HEK293 (cell line): ENCODE measurements at regions not wholly inside any gene's neighbourhood (a gene's known extent, or its start where the extent isn't known, plus 50 kb on each side); places are given as distances from the start of the nearest gene placed in this dataset.

Experiments
- CTCF ChIA-PET: fragments of 350-600 bp; formaldehyde crosslinking; extraction: SDS; loops from one replicate; lab custom pipeline; 2021; ENCODE audit warnings: antibody characterized with exemption; lab: Yijun Ruan, JAX
- POLR2A ChIA-PET: fragments of 300-600 bp; formaldehyde crosslinking; extraction: SDS; loops from one replicate; lab custom pipeline; 2020; ENCODE audit warnings: antibody characterized with exemption, inconsistent platforms; lab: Yijun Ruan, JAX
- H3K27ac ChIP-seq: fragments of 200-500 bp; sonication (Bioruptor generic); 2 replicates; pipeline ENCODE4 v1.5.1; 2014; ENCODE audit warnings: low read depth, low read length, control low read depth, inconsistent platforms; ENCODE audit errors: extremely low read depth
- H3K36me3 ChIP-seq, 2 experiments: fragments of 200-500 bp in 1 of 2; sonication (Bioruptor generic) in 1 of 2; 1 replicate in 1 of 2; 2 replicates in 1 of 2; pipeline ENCODE4 v1.5.1; 2014 to 2017; ENCODE audit warnings: inconsistent platforms in 2 of 2, low read length in 2 of 2; ENCODE audit not compliant: control insufficient read depth in 2 of 2, insufficient read depth in 1 of 2
- H3K4me1 ChIP-seq: fragments of 200-500 bp; sonication (Bioruptor generic); 2 replicates; pipeline ENCODE4 v1.5.1; 2014; ENCODE audit warnings: mild to moderate bottlenecking, low read length, inconsistent platforms; ENCODE audit not compliant: control insufficient read depth, insufficient read depth
- H3K4me3 ChIP-seq: 2 replicates; pipeline ENCODE4 v1.5.1; 2011; ENCODE audit warnings: low read depth, mild to moderate bottlenecking, control low read depth, low read length, moderate library complexity
- H3K9me3 ChIP-seq: fragments of 200-500 bp; sonication (Bioruptor generic); 2 replicates; pipeline ENCODE4 v1.5.1; 2014; ENCODE audit warnings: low read depth, low read length, inconsistent platforms; ENCODE audit not compliant: control insufficient read depth, insufficient read depth
- FEZF1 ChIP-seq: fragments of 450-650 bp; formaldehyde crosslinking; IDR thresholded peaks from 2 replicates; pipeline ENCODE4 v1.5.1; 2016; ENCODE audit warnings: missing biosample characterization, missing genetic modification characterization
- GLIS2 ChIP-seq: fragments of 450-650 bp; formaldehyde crosslinking; IDR thresholded peaks from 2 replicates; pipeline ENCODE4 v1.5.1; 2016; ENCODE audit warnings: missing biosample characterization, missing genetic modification characterization
- PRDM1 ChIP-seq: fragments of 450-650 bp; formaldehyde crosslinking; IDR thresholded peaks from 2 replicates; pipeline ENCODE4; 2016; ENCODE audit warnings: missing biosample characterization, missing genetic modification characterization
- RBAK ChIP-seq: fragments of 450-650 bp; formaldehyde crosslinking; IDR thresholded peaks from 2 replicates; pipeline ENCODE4 v1.5.1; 2016; ENCODE audit warnings: missing biosample characterization, missing genetic modification characterization
- SALL2 ChIP-seq: fragments of 450-650 bp; formaldehyde crosslinking; IDR thresholded peaks from 2 replicates; pipeline ENCODE4 v1.5.0; 2017; ENCODE audit warnings: missing biosample characterization, mild to moderate bottlenecking, missing genetic modification characterization, borderline replicate concordance
- SCRT1 ChIP-seq: fragments of 450-650 bp; formaldehyde crosslinking; IDR thresholded peaks from 2 replicates; pipeline ENCODE4 v1.5.1; 2016; ENCODE audit warnings: missing biosample characterization, missing genetic modification characterization, borderline replicate concordance
- TCF7L2 ChIP-seq: IDR thresholded peaks from 2 replicates; pipeline ENCODE4 v1.6.1; 2011; ENCODE audit warnings: low read depth, mild to moderate bottlenecking, inconsistent platforms, low read length, moderate library complexity, borderline replicate concordance
- WT1 ChIP-seq: fragments of 450-650 bp; formaldehyde crosslinking; IDR thresholded peaks from 2 replicates; pipeline ENCODE4 v1.5.1; 2016; ENCODE audit warnings: missing biosample characterization, missing genetic modification characterization
- ZNF10 ChIP-seq: fragments of 450-650 bp; formaldehyde crosslinking; IDR thresholded peaks from 2 replicates; pipeline ENCODE4 v1.5.1; 2017; ENCODE audit warnings: missing biosample characterization, missing genetic modification characterization
- ZNF2 ChIP-seq: fragments of 450-650 bp; formaldehyde crosslinking; IDR thresholded peaks from 2 replicates; pipeline ENCODE4 v1.5.1; 2016; ENCODE audit warnings: missing biosample characterization, missing genetic modification characterization
- ZNF214 ChIP-seq: fragments of 450-650 bp; formaldehyde crosslinking; IDR thresholded peaks from 2 replicates; pipeline ENCODE4 v1.5.1; 2017; ENCODE audit warnings: missing biosample characterization, mild to moderate bottlenecking, missing genetic modification characterization, borderline replicate concordance
- ZNF266 ChIP-seq: fragments of 450-650 bp; formaldehyde crosslinking; IDR thresholded peaks from 2 replicates; pipeline ENCODE4 v1.5.1; 2016; ENCODE audit warnings: missing biosample characterization, missing genetic modification characterization, low read depth
- ZNF513 ChIP-seq: fragments of 450-650 bp; IDR thresholded peaks from 2 replicates; pipeline ENCODE4 v1.5.1; 2018; ENCODE audit warnings: missing biosample characterization, missing genetic modification characterization
- ZNF530 ChIP-seq: fragments of 450-650 bp; formaldehyde crosslinking; IDR thresholded peaks from 2 replicates; pipeline ENCODE4 v1.5.1; 2016; ENCODE audit warnings: low read depth, missing biosample characterization, missing genetic modification characterization
- ZNF571 ChIP-seq: fragments of 450-650 bp; formaldehyde crosslinking; IDR thresholded peaks from 2 replicates; pipeline ENCODE4 v1.5.0; 2017; ENCODE audit warnings: missing biosample characterization, missing genetic modification characterization
- ZNF621 ChIP-seq: fragments of 450-650 bp; formaldehyde crosslinking; IDR thresholded peaks from 2 replicates; pipeline ENCODE4 v1.5.1; 2017; ENCODE audit warnings: missing biosample characterization, missing genetic modification characterization
- ZNF658 ChIP-seq: fragments of 450-650 bp; formaldehyde crosslinking; IDR thresholded peaks from 2 replicates; pipeline ENCODE4; 2016; ENCODE audit warnings: missing biosample characterization, missing genetic modification characterization
- ZNF785 ChIP-seq: fragments of 450-650 bp; formaldehyde crosslinking; IDR thresholded peaks from 2 replicates; pipeline ENCODE4 v1.5.1; 2016; ENCODE audit warnings: missing biosample characterization, missing genetic modification characterization
- ZNF792 ChIP-seq: fragments of 450-650 bp; formaldehyde crosslinking; IDR thresholded peaks from 2 replicates; pipeline ENCODE4 v1.5.1; 2016; ENCODE audit warnings: missing biosample characterization, missing genetic modification characterization
- TF ChIP-seq, protein P1 (sequence below): fragments of 450-650 bp; formaldehyde crosslinking; IDR thresholded peaks from 2 replicates; pipeline ENCODE4 v1.5.1; 2017; ENCODE audit warnings: missing biosample characterization, missing genetic modification characterization
- TF ChIP-seq, protein P2 (sequence below): fragments of 450-650 bp; formaldehyde crosslinking; IDR thresholded peaks from 2 replicates; pipeline ENCODE4 v1.5.1; 2016; ENCODE audit warnings: missing biosample characterization, missing genetic modification characterization
- TF ChIP-seq, protein P3 (sequence below): fragments of 450-650 bp; formaldehyde crosslinking; conservative IDR thresholded peaks from 2 replicates; pipeline ENCODE4 v1.5.1; 2016; ENCODE audit warnings: low read depth, missing biosample characterization, missing genetic modification characterization
- TF ChIP-seq, protein P4 (sequence below): fragments of 450-650 bp; formaldehyde crosslinking; IDR thresholded peaks from 2 replicates; pipeline ENCODE4 v1.5.0; 2017; ENCODE audit warnings: missing biosample characterization, missing genetic modification characterization, borderline replicate concordance

DNA sequence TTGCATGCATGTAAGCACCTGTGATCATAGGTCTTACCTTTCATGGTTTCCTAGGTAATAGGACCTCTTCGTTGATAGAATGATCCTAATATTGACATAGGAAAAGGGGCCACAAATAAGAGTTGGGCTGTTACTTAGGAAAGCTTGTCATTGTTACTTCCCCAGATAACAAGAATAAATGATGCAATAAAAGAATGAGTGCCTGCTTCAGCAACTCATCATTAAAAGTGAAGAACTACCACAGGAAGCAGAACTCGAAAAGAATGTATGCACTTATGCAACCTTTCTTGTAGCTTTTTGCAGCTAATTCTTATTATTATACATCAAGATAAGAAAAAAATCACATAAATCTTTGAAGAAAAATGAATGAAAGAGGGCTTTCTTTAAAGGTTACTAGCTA, 548.6 kb downstream of the LTN1 start:
- POLR2A ChIA-PET, result no interaction called here
- CTCF ChIA-PET, result interaction anchor here (0.7 kb wide), 1 partner anchor 436 kb away, joined by 3 read pairs; no protein-coding TSS in a partner anchor
- no peak overlapping the region for H3K27ac ChIP-seq
- H3K36me3 ChIP-seq, result no peaks in the 10 kb centered on the region
- no peaks in the 10 kb centered on the region for H3K4me1 ChIP-seq
- TF ChIP-seq, protein P1, sequence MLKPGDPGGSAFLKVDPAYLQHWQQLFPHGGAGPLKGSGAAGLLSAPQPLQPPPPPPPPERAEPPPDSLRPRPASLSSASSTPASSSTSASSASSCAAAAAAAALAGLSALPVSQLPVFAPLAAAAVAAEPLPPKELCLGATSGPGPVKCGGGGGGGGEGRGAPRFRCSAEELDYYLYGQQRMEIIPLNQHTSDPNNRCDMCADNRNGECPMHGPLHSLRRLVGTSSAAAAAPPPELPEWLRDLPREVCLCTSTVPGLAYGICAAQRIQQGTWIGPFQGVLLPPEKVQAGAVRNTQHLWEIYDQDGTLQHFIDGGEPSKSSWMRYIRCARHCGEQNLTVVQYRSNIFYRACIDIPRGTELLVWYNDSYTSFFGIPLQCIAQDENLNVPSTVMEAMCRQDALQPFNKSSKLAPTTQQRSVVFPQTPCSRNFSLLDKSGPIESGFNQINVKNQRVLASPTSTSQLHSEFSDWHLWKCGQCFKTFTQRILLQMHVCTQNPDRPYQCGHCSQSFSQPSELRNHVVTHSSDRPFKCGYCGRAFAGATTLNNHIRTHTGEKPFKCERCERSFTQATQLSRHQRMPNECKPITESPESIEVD, result no peak
- TF ChIP-seq, protein P2, sequence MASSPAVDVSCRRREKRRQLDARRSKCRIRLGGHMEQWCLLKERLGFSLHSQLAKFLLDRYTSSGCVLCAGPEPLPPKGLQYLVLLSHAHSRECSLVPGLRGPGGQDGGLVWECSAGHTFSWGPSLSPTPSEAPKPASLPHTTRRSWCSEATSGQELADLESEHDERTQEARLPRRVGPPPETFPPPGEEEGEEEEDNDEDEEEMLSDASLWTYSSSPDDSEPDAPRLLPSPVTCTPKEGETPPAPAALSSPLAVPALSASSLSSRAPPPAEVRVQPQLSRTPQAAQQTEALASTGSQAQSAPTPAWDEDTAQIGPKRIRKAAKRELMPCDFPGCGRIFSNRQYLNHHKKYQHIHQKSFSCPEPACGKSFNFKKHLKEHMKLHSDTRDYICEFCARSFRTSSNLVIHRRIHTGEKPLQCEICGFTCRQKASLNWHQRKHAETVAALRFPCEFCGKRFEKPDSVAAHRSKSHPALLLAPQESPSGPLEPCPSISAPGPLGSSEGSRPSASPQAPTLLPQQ, result no peak
- TF ChIP-seq ZNF214 (tag by site-specific recombination), result no peak
- no peaks in the 10 kb centered on the region for H3K9me3 ChIP-seq
- H3K4me3 ChIP-seq, result no peak overlapping the region

GRCh38 chr21:28442624-28443023, 550.1 kb downstream of the LTN1 start:
- H3K36me3 ChIP-seq, result no peaks in the 10 kb centered on the region
- CTCF ChIA-PET, result no interaction called here
- no peak for TF ChIP-seq SCRT1 (tag by site-specific recombination)
- no peak for TF ChIP-seq SALL2 (tag by site-specific recombination)
- TF ChIP-seq GLIS2 (tag by site-specific recombination), result no peak
- no peak for TF ChIP-seq ZNF2 (tag by site-specific recombination)
- no peak for TF ChIP-seq ZNF530
- TF ChIP-seq, protein P3, sequence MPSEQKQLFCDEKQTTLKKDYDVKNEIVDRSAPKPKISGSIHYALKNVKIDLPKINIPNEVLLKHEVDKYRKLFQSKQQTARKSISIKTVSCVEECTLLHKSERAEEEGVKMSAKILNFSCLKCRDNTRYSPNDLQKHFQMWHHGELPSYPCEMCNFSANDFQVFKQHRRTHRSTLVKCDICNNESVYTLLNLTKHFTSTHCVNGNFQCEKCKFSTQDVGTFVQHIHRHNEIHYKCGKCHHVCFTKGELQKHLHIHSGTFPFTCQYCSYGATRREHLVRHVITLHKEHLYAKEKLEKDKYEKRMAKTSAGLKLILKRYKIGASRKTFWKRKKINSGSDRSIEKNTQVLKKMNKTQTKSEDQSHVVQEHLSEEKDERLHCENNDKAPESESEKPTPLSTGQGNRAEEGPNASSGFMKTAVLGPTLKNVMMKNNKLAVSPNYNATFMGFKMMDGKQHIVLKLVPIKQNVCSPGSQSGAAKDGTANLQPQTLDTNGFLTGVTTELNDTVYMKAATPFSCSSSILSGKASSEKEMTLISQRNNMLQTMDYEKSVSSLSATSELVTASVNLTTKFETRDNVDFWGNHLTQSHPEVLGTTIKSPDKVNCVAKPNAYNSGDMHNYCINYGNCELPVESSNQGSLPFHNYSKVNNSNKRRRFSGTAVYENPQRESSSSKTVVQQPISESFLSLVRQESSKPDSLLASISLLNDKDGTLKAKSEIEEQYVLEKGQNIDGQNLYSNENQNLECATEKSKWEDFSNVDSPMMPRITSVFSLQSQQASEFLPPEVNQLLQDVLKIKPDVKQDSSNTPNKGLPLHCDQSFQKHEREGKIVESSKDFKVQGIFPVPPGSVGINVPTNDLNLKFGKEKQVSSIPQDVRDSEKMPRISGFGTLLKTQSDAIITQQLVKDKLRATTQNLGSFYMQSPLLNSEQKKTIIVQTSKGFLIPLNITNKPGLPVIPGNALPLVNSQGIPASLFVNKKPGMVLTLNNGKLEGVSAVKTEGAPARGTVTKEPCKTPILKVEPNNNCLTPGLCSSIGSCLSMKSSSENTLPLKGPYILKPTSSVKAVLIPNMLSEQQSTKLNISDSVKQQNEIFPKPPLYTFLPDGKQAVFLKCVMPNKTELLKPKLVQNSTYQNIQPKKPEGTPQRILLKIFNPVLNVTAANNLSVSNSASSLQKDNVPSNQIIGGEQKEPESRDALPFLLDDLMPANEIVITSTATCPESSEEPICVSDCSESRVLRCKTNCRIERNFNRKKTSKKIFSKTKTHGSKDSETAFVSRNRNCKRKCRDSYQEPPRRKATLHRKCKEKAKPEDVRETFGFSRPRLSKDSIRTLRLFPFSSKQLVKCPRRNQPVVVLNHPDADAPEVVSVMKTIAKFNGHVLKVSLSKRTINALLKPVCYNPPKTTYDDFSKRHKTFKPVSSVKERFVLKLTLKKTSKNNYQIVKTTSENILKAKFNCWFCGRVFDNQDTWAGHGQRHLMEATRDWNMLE, result no peak
- no peak for TF ChIP-seq PRDM1 (tag by site-specific recombination)
- no peak for TF ChIP-seq ZNF785 (tag by site-specific recombination)
- TF ChIP-seq ZNF792 (tag by site-specific recombination), result no peak
- TF ChIP-seq ZNF658 (tag by site-specific recombination), result no peak
- no peak for TF ChIP-seq ZNF571 (tag by site-specific recombination)
- no peak for TF ChIP-seq RBAK (tag by site-specific recombination)
- no peak for TF ChIP-seq ZNF10 (tag by site-specific recombination)
- no peak for TF ChIP-seq FEZF1 (tag by site-specific recombination)
- no peak for TF ChIP-seq WT1 (tag by site-specific recombination)
- no peak for TF ChIP-seq TCF7L2
- no peak for TF ChIP-seq ZNF513 (tag by site-specific recombination)
- no peak for TF ChIP-seq ZNF266 (tag by site-specific recombination)
- TF ChIP-seq ZNF621, result no peak
- TF ChIP-seq, protein P4, sequence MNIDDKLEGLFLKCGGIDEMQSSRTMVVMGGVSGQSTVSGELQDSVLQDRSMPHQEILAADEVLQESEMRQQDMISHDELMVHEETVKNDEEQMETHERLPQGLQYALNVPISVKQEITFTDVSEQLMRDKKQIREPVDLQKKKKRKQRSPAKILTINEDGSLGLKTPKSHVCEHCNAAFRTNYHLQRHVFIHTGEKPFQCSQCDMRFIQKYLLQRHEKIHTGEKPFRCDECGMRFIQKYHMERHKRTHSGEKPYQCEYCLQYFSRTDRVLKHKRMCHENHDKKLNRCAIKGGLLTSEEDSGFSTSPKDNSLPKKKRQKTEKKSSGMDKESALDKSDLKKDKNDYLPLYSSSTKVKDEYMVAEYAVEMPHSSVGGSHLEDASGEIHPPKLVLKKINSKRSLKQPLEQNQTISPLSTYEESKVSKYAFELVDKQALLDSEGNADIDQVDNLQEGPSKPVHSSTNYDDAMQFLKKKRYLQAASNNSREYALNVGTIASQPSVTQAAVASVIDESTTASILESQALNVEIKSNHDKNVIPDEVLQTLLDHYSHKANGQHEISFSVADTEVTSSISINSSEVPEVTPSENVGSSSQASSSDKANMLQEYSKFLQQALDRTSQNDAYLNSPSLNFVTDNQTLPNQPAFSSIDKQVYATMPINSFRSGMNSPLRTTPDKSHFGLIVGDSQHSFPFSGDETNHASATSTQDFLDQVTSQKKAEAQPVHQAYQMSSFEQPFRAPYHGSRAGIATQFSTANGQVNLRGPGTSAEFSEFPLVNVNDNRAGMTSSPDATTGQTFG, result no peak
- H3K9me3 ChIP-seq, result no peaks in the 10 kb centered on the region
- POLR2A ChIA-PET, result no interaction called here
- no peak overlapping the region for H3K27ac ChIP-seq
- no peaks in the 10 kb centered on the region for H3K4me1 ChIP-seq
- H3K4me3 ChIP-seq, result no peak overlapping the region
